ENCODE measurements at regions not wholly inside any gene's neighbourhood (a gene's known extent, or its start where the extent isn't known, plus 50 kb on each side); places are given as distances from the start of the nearest gene placed in this dataset.

- Mint-ChIP-seq H3K36me3 (no peaks in the 10 kb centered on the region), H3K4me3 (no peak overlapping the region), H3K27me3 (no peaks in the 10 kb centered on the region), H3K9me3 (ENCODE audit: low read depth) (no peaks in the 10 kb centered on the region), H3K4me1 (no peaks in the 10 kb centered on the region), H3K27ac (no peak overlapping the region)
- ATAC-seq (no peak), DNase-seq (no peak)
- CTCF ChIA-PET: no interaction called here
These were observed 384.2 kb upstream of the MYT1L start for GRCh38 chr2:2715036-2715818.

GRCh38 chr2:2714408-2714807 is 383.3 kb upstream of the MYT1L start:
- Mint-ChIP-seq H3K4me3 (no peak overlapping the region), H3K4me1 (no peaks in the 10 kb centered on the region), H3K9me3 (ENCODE audit: low read depth) (no peaks in the 10 kb centered on the region), H3K27ac (no peak overlapping the region), H3K27me3 (no peaks in the 10 kb centered on the region), H3K36me3 (no peaks in the 10 kb centered on the region)
- CTCF ChIA-PET: no interaction called here
- ATAC-seq (no peak), DNase-seq (no peak)

- Mint-ChIP-seq H3K4me3 (no peak overlapping the region), H3K36me3 (no peaks in the 10 kb centered on the region), H3K27ac (no peak overlapping the region), H3K9me3 (ENCODE audit: low read depth) (no peaks in the 10 kb centered on the region), H3K4me1 (no peaks in the 10 kb centered on the region), H3K27me3 (no peaks in the 10 kb centered on the region)
- no peak for ATAC-seq
- no peak for DNase-seq
- CTCF ChIA-PET: no interaction called here
These were observed 378.3 kb upstream of the MYT1L start for GRCh38 chr2:2709431-2709770.

GRCh38 chr2:2708575-2709430 is 377.7 kb upstream of the MYT1L start:
- CTCF ChIA-PET: no interaction called here
- no peak for DNase-seq

GRCh38 chr2:2707206-2707991 is 376.3 kb upstream of the MYT1L start:
- Mint-ChIP-seq H3K27me3 (no peaks in the 10 kb centered on the region), H3K9me3 (ENCODE audit: low read depth) (no peaks in the 10 kb centered on the region), H3K4me1 (no peaks in the 10 kb centered on the region), H3K4me3 (no peak overlapping the region), H3K36me3 (no peaks in the 10 kb centered on the region), H3K27ac (no peak overlapping the region)
- no peak for DNase-seq
- CTCF ChIA-PET: no interaction called here
- no peak for ATAC-seq

More at GRCh38 chr2:2708575-2709430, 377.7 kb upstream of the MYT1L start:
- ATAC-seq: no peak
- Mint-ChIP-seq H3K4me1 (no peaks in the 10 kb centered on the region), H3K36me3 (no peaks in the 10 kb centered on the region), H3K9me3 (ENCODE audit: low read depth) (no peaks in the 10 kb centered on the region), H3K27ac (no peak overlapping the region), H3K27me3 (no peaks in the 10 kb centered on the region), H3K4me3 (no peak overlapping the region)

- CTCF ChIA-PET: no interaction called here
- Mint-ChIP-seq H3K4me1 (no peaks in the 10 kb centered on the region), H3K4me3 (no peak overlapping the region), H3K36me3 (no peaks in the 10 kb centered on the region), H3K27me3 (no peaks in the 10 kb centered on the region), H3K9me3 (ENCODE audit: low read depth) (no peaks in the 10 kb centered on the region), H3K27ac (no peak overlapping the region)
- DNase-seq (no peak), ATAC-seq (no peak)
These were observed 375.2 kb upstream of the MYT1L start for GRCh38 chr2:2706306-2706705.

- Mint-ChIP-seq H3K4me3 (no peak overlapping the region), H3K9me3 (ENCODE audit: low read depth) (no peaks in the 10 kb centered on the region), H3K27me3 (no peaks in the 10 kb centered on the region), H3K36me3 (no peaks in the 10 kb centered on the region), H3K27ac (no peak overlapping the region), H3K4me1 (no peaks in the 10 kb centered on the region)
- CTCF ChIA-PET: no interaction called here
- ATAC-seq (no peak), DNase-seq (no peak)
These were observed 374.8 kb upstream of the MYT1L start for GRCh38 chr2:2705871-2706270.

GRCh38 chr2:2704428-2705090 is 373.5 kb upstream of the MYT1L start:
- no peak for DNase-seq
- no peaks in the 10 kb centered on the region for H3K36me3 Mint-ChIP-seq
- no peak for ATAC-seq
- no peak overlapping the region for H3K27ac Mint-ChIP-seq
- CTCF ChIA-PET: no interaction called here
- H3K4me1 Mint-ChIP-seq: no peaks in the 10 kb centered on the region
- no peaks in the 10 kb centered on the region for H3K9me3 Mint-ChIP-seq (ENCODE audit: low read depth)
- H3K4me3 Mint-ChIP-seq: no peak overlapping the region
- no peaks in the 10 kb centered on the region for H3K27me3 Mint-ChIP-seq

GRCh38 chr2:2703762-2704427 is 372.8 kb upstream of the MYT1L start:
- Mint-ChIP-seq H3K4me3 (no peak overlapping the region), H3K4me1 (no peaks in the 10 kb centered on the region), H3K27ac (no peak overlapping the region), H3K27me3 (no peaks in the 10 kb centered on the region), H3K36me3 (no peaks in the 10 kb centered on the region), H3K9me3 (ENCODE audit: low read depth) (no peaks in the 10 kb centered on the region)
- DNase-seq (no peak), ATAC-seq (no peak)
- CTCF ChIA-PET: no interaction called here

GRCh38 chr2:2703172-2703571 is 372.1 kb upstream of the MYT1L start:
- Mint-ChIP-seq H3K4me1 (no peaks in the 10 kb centered on the region), H3K27me3 (no peaks in the 10 kb centered on the region), H3K36me3 (no peaks in the 10 kb centered on the region), H3K9me3 (ENCODE audit: low read depth) (no peaks in the 10 kb centered on the region), H3K4me3 (no peak overlapping the region), H3K27ac (no peak overlapping the region)
- ATAC-seq: no peak
- no peak for DNase-seq
- CTCF ChIA-PET: no interaction called here

GRCh38 chr2:2702385-2702784 is 371.3 kb upstream of the MYT1L start:
- no peak overlapping the region for H3K4me3 Mint-ChIP-seq
- no peaks in the 10 kb centered on the region for H3K9me3 Mint-ChIP-seq (ENCODE audit: low read depth)
- H3K4me1 Mint-ChIP-seq: no peaks in the 10 kb centered on the region
- no peaks in the 10 kb centered on the region for H3K36me3 Mint-ChIP-seq
- H3K27me3 Mint-ChIP-seq: no peaks in the 10 kb centered on the region
- no peak overlapping the region for H3K27ac Mint-ChIP-seq
- ATAC-seq: no peak
- CTCF ChIA-PET: no interaction called here
- DNase-seq: no peak

GRCh38 chr2:2701813-2702212 is 370.7 kb upstream of the MYT1L start:
- Mint-ChIP-seq H3K9me3 (ENCODE audit: low read depth) (no peaks in the 10 kb centered on the region), H3K4me1 (no peaks in the 10 kb centered on the region), H3K27me3 (no peaks in the 10 kb centered on the region), H3K27ac (no peak overlapping the region), H3K4me3 (no peak overlapping the region), H3K36me3 (no peaks in the 10 kb centered on the region)
- CTCF ChIA-PET: no interaction called here
- DNase-seq (no peak), ATAC-seq (no peak)

GRCh38 chr2:2701176-2701781 is 370.2 kb upstream of the MYT1L start:
- no peaks in the 10 kb centered on the region for H3K4me1 Mint-ChIP-seq
- no peak for DNase-seq
- H3K4me3 Mint-ChIP-seq: no peak overlapping the region
- ATAC-seq: no peak
- H3K9me3 Mint-ChIP-seq (ENCODE audit: low read depth): no peaks in the 10 kb centered on the region
- no peaks in the 10 kb centered on the region for H3K27me3 Mint-ChIP-seq
- H3K27ac Mint-ChIP-seq: no peak overlapping the region
- CTCF ChIA-PET: no interaction called here
- no peaks in the 10 kb centered on the region for H3K36me3 Mint-ChIP-seq

Data from activated CD8-positive, alpha-beta memory T cell treated with anti-CD3 and anti-CD28 coated beads, Interleukin-2, amount 10 ng/mL, durations not matched to agents 7 days and 5 days (primary cell).